ENCODE measurements at regions not wholly inside any gene's neighbourhood (a gene's known extent, or its start where the extent isn't known, plus 50 kb on each side); places are given as distances from the start of the nearest gene placed in this dataset.

DNA sequence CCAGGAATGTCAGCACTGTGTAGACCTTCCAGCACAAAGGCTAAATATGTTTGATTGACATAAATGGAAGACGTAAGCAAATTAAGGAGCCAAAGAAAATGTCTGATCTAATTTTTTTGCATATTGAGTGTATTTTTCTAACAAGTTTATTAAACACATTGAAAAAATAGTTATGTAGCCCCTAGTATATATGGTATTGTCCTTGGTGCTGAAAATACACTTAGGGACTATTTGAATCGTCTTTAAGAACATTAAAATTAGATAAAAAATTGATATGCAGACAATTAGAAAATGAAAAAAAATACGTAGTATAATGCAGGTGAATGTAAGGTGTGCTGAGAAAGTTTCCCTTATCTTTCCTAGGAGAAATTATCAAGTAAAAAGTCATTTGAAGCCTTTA lies 337.0 kb downstream of the OMA1 start:
- TF ChIP-seq POLR2AphosphoS5 (IDR thresholded peaks at IDR 0.05; ENCODE audit: low read depth, low read length) (no peak), TAF1 (IDR thresholded peaks at IDR 0.05; ENCODE audit: borderline replicate concordance, insufficient read depth, low read length) (no peak), SIN3A (IDR thresholded peaks at IDR 0.05; ENCODE audit: borderline replicate concordance, insufficient read depth, low read length) (no peak), FOXP2 (optimal IDR thresholded peaks at IDR 0.05; ENCODE audit: borderline replicate concordance, extremely low read depth, extremely low read length, insufficient read depth) (no peak)
- TF ChIP-seq, protein P1, sequence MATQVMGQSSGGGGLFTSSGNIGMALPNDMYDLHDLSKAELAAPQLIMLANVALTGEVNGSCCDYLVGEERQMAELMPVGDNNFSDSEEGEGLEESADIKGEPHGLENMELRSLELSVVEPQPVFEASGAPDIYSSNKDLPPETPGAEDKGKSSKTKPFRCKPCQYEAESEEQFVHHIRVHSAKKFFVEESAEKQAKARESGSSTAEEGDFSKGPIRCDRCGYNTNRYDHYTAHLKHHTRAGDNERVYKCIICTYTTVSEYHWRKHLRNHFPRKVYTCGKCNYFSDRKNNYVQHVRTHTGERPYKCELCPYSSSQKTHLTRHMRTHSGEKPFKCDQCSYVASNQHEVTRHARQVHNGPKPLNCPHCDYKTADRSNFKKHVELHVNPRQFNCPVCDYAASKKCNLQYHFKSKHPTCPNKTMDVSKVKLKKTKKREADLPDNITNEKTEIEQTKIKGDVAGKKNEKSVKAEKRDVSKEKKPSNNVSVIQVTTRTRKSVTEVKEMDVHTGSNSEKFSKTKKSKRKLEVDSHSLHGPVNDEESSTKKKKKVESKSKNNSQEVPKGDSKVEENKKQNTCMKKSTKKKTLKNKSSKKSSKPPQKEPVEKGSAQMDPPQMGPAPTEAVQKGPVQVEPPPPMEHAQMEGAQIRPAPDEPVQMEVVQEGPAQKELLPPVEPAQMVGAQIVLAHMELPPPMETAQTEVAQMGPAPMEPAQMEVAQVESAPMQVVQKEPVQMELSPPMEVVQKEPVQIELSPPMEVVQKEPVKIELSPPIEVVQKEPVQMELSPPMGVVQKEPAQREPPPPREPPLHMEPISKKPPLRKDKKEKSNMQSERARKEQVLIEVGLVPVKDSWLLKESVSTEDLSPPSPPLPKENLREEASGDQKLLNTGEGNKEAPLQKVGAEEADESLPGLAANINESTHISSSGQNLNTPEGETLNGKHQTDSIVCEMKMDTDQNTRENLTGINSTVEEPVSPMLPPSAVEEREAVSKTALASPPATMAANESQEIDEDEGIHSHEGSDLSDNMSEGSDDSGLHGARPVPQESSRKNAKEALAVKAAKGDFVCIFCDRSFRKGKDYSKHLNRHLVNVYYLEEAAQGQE (IDR thresholded peaks at IDR 0.05; ENCODE audit: insufficient read depth in 1 of 2, low read depth in 2 of 2, low read length in 2 of 2) = no peak
